Kidney epithelial cell (primary cell): ENCODE measurements at regions not wholly inside any gene's neighbourhood (a gene's known extent, or its start where the extent isn't known, plus 50 kb on each side); places are given as distances from the start of the nearest gene placed in this dataset.

Experiments
- DNase-seq: peaks from one replicate; pipeline ENCODE4 v3.0.0-alpha.2; 2010; ENCODE audit warnings: low read depth
- H3K27me3 ChIP-seq: 2 replicates; pipeline ENCODE4 v1.6.0; 2011; ENCODE audit warnings: low read length; ENCODE audit not compliant: control insufficient read depth, insufficient read depth
- H3K36me3 ChIP-seq: 2 replicates; pipeline ENCODE4 v1.5.1; 2011; ENCODE audit warnings: low read length; ENCODE audit not compliant: control insufficient read depth, insufficient read depth
- H3K4me3 ChIP-seq: 2 replicates; pipeline ENCODE4 v1.5.1; 2011; ENCODE audit warnings: low read depth, mild to moderate bottlenecking, control low read depth, low read length
- CTCF ChIP-seq: IDR thresholded peaks from 2 replicates; pipeline ENCODE4 v1.5.1; 2011; ENCODE audit warnings: mild to moderate bottlenecking, moderate library complexity, low read length, control low read depth, inconsistent platforms; ENCODE audit not compliant: insufficient read depth, poor library complexity, severe bottlenecking

- no peak for DNase-seq
- Histone ChIP-seq H3K36me3 (no peaks in the 10 kb centered on the region), H3K4me3 (no peak overlapping the region), H3K27me3 (no peaks in the 10 kb centered on the region)
- no peak for TF ChIP-seq CTCF
These were observed 373.2 kb downstream of the DDX10 start for GRCh38 chr11:109037856-109038780.

- no peak for DNase-seq
- TF ChIP-seq CTCF: no peak
- H3K4me3 ChIP-seq: no peak overlapping the region
These were observed 374.7 kb downstream of the DDX10 start for GRCh38 chr11:109039611-109040010.

GRCh38 chr11:109040303-109040702 lies 375.4 kb downstream of the DDX10 start:
- no peak for DNase-seq
- Histone ChIP-seq H3K36me3 (no peaks in the 10 kb centered on the region), H3K4me3 (no peak overlapping the region), H3K27me3 (no peaks in the 10 kb centered on the region)
- TF ChIP-seq CTCF: peak; percentile 10

More at GRCh38 chr11:109039611-109040010, 374.7 kb downstream of the DDX10 start:
- Histone ChIP-seq H3K27me3 (no peaks in the 10 kb centered on the region), H3K36me3 (no peaks in the 10 kb centered on the region)

GRCh38 chr11:109041876-109042275 lies 377.0 kb downstream of the DDX10 start:
- no peak overlapping the region for H3K4me3 ChIP-seq
- H3K36me3 ChIP-seq: no peaks in the 10 kb centered on the region
- no peak for DNase-seq
- TF ChIP-seq CTCF: no peak
- H3K27me3 ChIP-seq: no peaks in the 10 kb centered on the region

GRCh38 chr11:109043315-109043714 lies 378.4 kb downstream of the DDX10 start:
- H3K36me3 ChIP-seq: no peaks in the 10 kb centered on the region
- DNase-seq: no peak
- H3K27me3 ChIP-seq: no peaks in the 10 kb centered on the region
- no peak overlapping the region for H3K4me3 ChIP-seq
- TF ChIP-seq CTCF: no peak

GRCh38 chr11:109046284-109046992 lies 375.6 kb upstream of the C11orf87 start:
- H3K27me3 ChIP-seq: no peaks in the 10 kb centered on the region
- H3K36me3 ChIP-seq: no peaks in the 10 kb centered on the region
- no peak for TF ChIP-seq CTCF
- DNase-seq: no peak
- H3K4me3 ChIP-seq: no peak overlapping the region
